GM12865 (cell line): ENCODE measurements at regions not wholly inside any gene's neighbourhood (a gene's known extent, or its start where the extent isn't known, plus 50 kb on each side); places are given as distances from the start of the nearest gene placed in this dataset.
"Not testable (repeated sequence)": the region's sequence is repeated elsewhere in the genome, so short reads cannot be mapped to it uniquely, and the experiment has no call there.

Source experiments
- DNase-seq: peaks from one replicate; pipeline ENCODE4 v3.0.0; 2010; ENCODE audit warnings: low read depth
- H3K4me3 ChIP-seq: 2 replicates; pipeline ENCODE4 v1.5.1; 2011; ENCODE audit warnings: mild to moderate bottlenecking, low read depth, low read length, control low read depth
- TF ChIP-seq, protein P1 (sequence below): IDR thresholded peaks from 2 replicates; pipeline ENCODE4 v1.5.1; 2011; ENCODE audit warnings: low read length, control low read depth, low read depth, inconsistent platforms; ENCODE audit not compliant: insufficient read depth; ENCODE audit errors: missing control alignments

DNA sequence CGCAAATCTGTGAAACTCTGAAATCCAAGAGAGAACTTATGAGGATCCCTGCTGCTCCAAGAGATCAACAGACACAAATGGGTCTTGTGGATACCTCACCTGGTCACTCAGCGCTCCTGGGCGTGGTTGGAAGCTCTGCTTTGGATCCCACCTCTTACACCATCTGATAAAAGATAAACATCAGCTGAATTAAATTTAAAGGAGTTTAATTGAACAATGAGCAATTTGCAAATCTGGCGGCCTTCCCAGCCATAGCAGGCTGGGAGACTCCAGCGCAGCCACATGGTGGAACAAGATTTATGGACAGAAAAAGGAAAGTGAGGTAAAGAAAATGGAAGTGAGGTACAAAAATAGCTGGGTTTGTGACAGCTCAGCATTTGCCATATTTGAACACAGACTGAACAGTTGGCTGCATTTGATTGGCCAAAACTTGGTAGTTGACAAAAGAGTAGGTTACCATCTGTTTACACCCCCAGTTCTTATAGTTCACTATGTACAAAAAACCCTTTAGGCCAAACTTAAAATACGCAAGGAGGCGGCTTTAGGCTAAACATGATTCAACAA is 437.3 kb upstream of the NDST3 start:
- TF ChIP-seq, protein P1, sequence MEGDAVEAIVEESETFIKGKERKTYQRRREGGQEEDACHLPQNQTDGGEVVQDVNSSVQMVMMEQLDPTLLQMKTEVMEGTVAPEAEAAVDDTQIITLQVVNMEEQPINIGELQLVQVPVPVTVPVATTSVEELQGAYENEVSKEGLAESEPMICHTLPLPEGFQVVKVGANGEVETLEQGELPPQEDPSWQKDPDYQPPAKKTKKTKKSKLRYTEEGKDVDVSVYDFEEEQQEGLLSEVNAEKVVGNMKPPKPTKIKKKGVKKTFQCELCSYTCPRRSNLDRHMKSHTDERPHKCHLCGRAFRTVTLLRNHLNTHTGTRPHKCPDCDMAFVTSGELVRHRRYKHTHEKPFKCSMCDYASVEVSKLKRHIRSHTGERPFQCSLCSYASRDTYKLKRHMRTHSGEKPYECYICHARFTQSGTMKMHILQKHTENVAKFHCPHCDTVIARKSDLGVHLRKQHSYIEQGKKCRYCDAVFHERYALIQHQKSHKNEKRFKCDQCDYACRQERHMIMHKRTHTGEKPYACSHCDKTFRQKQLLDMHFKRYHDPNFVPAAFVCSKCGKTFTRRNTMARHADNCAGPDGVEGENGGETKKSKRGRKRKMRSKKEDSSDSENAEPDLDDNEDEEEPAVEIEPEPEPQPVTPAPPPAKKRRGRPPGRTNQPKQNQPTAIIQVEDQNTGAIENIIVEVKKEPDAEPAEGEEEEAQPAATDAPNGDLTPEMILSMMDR, result no peak
- no peak for DNase-seq
- no peak overlapping the region for H3K4me3 ChIP-seq

DNA sequence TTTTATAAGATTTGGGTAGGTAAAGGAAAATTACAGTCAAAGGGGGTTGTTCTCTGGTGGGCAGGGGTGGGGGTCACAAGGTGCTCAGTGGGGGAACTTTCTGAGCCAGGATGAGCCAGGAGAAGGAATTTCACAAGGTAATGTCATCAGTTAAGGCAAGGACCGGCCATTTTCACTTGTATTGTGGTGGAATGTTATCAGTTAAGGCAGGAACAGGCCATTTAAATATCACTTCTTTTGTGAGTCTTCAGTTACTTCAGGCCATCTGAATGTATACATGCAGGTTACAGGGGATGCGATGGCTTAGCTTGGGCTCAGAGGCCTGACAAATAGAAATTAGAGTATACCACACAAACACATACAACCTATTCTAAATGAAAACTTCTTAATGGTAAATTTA is 434.9 kb upstream of the NDST3 start:
- DNase-seq, result not testable (repeated sequence)

DNA sequence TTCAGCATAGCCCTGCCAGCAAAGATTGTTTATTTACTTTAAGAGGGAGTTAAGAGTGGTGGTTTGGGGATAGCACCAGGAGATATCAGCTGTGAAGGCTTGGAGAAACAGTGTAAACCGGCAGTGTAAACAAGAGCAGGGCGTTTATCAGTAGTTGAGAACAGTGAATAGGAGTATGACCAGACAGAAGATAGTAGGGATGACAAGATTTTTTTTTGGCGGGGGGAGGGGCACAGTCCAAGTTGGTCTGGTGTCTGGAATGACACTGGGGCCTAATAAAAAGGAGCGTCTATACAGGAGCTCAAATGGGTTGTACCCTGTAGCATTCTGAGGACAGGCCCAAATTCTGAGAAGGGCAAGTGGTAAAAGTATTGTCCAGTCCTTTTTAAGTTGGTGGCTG is 433.4 kb upstream of the NDST3 start:
- not testable (repeated sequence) for DNase-seq, H3K4me3 ChIP-seq

More for the DNA sequence above, 434.9 kb upstream of the NDST3 start:
- not testable (repeated sequence) for H3K4me3 ChIP-seq

DNA sequence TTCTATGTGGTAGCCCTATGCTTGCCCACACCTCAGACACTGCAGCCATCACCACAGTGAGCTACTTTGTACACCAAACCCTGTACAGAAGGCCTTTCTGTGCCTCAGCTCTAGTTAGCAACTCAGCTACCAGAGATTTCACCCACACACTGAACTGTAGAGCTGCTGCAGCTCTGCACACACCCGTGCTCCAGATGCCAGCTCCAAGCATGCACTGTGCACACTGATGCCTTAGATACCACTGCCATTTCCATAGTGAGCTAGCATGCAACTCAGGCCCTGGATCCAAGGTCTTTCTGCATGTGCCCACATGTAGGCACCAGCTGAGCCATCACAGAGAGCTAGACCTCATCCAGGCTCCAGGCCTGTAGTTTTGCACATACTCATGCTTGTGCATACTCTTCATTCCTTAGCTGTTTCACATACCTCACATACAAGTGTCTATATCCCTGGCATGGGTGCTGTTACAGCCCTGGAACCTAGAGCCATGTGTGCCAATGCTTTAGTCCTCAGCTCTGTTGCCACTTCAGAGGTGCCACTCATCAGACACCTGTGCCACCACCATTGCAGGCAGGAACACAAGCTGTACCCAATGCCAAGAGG is 423.5 kb upstream of the NDST3 start:
- TF ChIP-seq, protein P1, result no peak
- DNase-seq, result no peak
- no peak overlapping the region for H3K4me3 ChIP-seq

DNA sequence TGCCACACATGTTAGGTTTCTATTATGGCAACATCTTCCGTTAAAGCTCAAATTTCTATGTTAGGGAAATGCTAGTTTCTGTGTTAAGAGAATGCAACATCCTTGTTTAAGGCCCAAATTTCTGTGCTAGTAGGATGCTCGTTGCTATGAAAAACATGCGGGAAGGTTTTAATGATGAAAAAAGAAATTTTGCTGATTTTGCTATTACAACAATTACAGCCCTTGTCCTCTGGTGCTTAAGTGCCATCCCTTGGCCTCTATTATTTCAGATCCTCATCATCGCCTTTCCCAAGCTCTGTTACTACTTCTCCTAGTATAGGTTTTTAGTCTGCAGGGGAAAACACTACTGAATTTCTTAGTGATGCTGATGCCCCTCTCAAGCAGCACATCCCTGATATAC is 412.6 kb upstream of the NDST3 start:
- TF ChIP-seq, protein P1, result no peak
- DNase-seq, result no peak
- H3K4me3 ChIP-seq, result no peak overlapping the region

DNA sequence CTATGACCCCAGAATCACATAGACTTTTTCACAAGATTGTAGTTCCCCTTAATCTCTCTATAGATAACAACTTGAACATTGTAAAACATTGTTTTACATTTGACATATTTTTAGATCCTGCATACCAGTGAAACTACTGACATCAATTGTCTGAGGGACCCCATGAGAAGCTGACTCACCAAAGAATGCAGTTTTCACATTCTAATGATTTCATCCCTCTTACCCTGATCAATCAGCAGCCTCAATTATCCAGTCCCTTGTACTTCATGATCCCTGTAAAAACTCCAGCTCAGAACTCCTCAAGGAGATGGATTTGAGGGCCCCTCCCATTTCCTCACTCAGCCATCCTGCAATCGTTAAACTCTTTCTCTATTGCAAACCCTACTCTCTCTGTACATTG is 411.0 kb upstream of the NDST3 start:
- TF ChIP-seq, protein P1, result no peak
- no peak overlapping the region for H3K4me3 ChIP-seq
- no peak for DNase-seq

DNA sequence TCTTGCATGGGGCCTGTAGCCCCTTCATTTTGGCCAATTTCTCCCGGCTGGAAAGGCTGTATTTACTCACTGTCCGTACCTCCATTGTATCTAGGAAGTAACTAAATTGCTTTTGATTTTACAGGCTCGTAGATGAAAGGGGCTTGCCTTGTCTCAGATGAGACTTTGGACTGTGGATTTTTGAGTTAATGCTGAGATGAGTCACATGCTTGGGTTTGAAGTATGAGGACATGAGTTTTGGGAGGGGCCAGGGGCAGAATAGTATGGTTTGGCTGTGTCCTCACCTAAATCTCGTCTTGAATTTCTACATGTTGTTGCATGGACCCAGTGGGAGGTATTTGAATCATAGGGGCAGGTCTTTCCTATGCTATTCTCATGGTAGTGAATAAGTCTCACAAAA is 407.6 kb upstream of the NDST3 start:
- DNase-seq, result no peak
- H3K4me3 ChIP-seq, result no peak overlapping the region
- TF ChIP-seq, protein P1, result no peak

DNA sequence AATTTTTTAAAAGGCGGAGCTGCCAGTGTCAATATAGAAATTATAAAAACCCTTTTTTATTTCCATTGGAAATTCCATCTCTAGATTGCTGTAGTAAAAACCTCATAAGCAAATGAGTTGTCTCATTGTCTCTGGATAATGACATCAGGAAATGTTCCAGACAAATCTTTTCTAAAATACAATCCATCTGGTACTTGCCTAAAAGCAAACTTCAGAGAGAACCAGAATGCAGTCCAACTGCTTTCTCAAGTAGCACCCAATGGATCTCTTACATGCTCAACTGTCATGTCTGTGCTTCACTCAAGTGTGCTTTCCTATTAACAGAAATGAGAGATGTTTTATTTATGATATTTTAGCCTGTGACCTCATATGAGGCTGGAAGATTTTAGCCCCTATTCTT is 399.6 kb upstream of the NDST3 start:
- H3K4me3 ChIP-seq, result no peak overlapping the region
- TF ChIP-seq, protein P1, result no peak
- DNase-seq, result no peak
